ENCODE measurements at regions not wholly inside any gene's neighbourhood (a gene's known extent, or its start where the extent isn't known, plus 50 kb on each side); places are given as distances from the start of the nearest gene placed in this dataset.

- ATAC-seq (ENCODE audit: poor library complexity) (no peak), DNase-seq (no peak)
- H3K36me3 Mint-ChIP-seq (ENCODE audit: low read depth), result no peaks in the 10 kb centered on the region
- intact Hi-C loops (cut with DNase I, micrococcal nuclease), result no loop called here
- CTCF ChIA-PET, result no interaction called here
- no peak for TF ChIP-seq CTCF (IDR thresholded peaks at IDR 0.05)
- POLR2A ChIA-PET, result no interaction called here
- H3K27me3 Mint-ChIP-seq, result no peaks in the 10 kb centered on the region
- no peak overlapping the region for H3K4me3 ChIP-seq (ENCODE audit: low read length)
- H3K4me1 Mint-ChIP-seq (ENCODE audit: low read depth), result no peaks in the 10 kb centered on the region
- H3K27ac Mint-ChIP-seq, result no peak overlapping the region
- no peak overlapping the region for H3K27ac ChIP-seq (ENCODE audit: low read depth in 1 of 2, low read length in 2 of 2)
- H3K4me3 Mint-ChIP-seq, result no peak overlapping the region
- H3K4me1 ChIP-seq (ENCODE audit: insufficient read depth, low read length), result no peaks in the 10 kb centered on the region
- no peaks in the 10 kb centered on the region for H3K27me3 ChIP-seq (ENCODE audit: control insufficient read depth in 1 of 2, insufficient read depth in 2 of 2, low read length in 2 of 2)
- H3K9me3 ChIP-seq (ENCODE audit: control insufficient read depth in 1 of 2, insufficient read depth in 1 of 2, low read length in 2 of 2), result peaks cover 0 to 5% of the 10 kb centered on the region in 2 experiments
- no peaks in the 10 kb centered on the region for H3K36me3 ChIP-seq (ENCODE audit: insufficient read depth, low read length)
- H3K9me3 Mint-ChIP-seq, result peaks cover 8% of the 10 kb centered on the region
Measured at GRCh38 chr16:51474414-51475091, 323.5 kb upstream of the SALL1 start.

GRCh38 chr16:51473091-51473490 lies 322.0 kb upstream of the SALL1 start:
- ChIA-PET CTCF (no interaction called here), POLR2A (no interaction called here)
- peaks cover 8% of the 10 kb centered on the region for H3K9me3 Mint-ChIP-seq
- H3K4me3 Mint-ChIP-seq, result no peak overlapping the region
- intact Hi-C loops (cut with DNase I, micrococcal nuclease), result no loop called here
- no peak for TF ChIP-seq CTCF (IDR thresholded peaks at IDR 0.05)
- Histone ChIP-seq H3K9me3 (ENCODE audit: control insufficient read depth in 1 of 2, insufficient read depth in 1 of 2, low read length in 2 of 2) (peaks cover 0 to 5% of the 10 kb centered on the region in 2 experiments), H3K27me3 (ENCODE audit: control insufficient read depth in 1 of 2, insufficient read depth in 2 of 2, low read length in 2 of 2) (no peaks in the 10 kb centered on the region), H3K36me3 (ENCODE audit: insufficient read depth, low read length) (no peaks in the 10 kb centered on the region), H3K4me1 (ENCODE audit: insufficient read depth, low read length) (no peaks in the 10 kb centered on the region), H3K27ac (ENCODE audit: low read depth in 1 of 2, low read length in 2 of 2) (no peak overlapping the region), H3K4me3 (ENCODE audit: low read length) (no peak overlapping the region)
- DNase-seq (no peak), ATAC-seq (ENCODE audit: poor library complexity) (no peak)
- no peaks in the 10 kb centered on the region for H3K36me3 Mint-ChIP-seq (ENCODE audit: low read depth)
- no peaks in the 10 kb centered on the region for H3K27me3 Mint-ChIP-seq
- H3K4me1 Mint-ChIP-seq (ENCODE audit: low read depth), result no peaks in the 10 kb centered on the region
- no peak overlapping the region for H3K27ac Mint-ChIP-seq

- no peaks in the 10 kb centered on the region for H3K36me3 Mint-ChIP-seq (ENCODE audit: low read depth)
- no peaks in the 10 kb centered on the region for H3K27me3 ChIP-seq (ENCODE audit: control insufficient read depth in 1 of 2, insufficient read depth in 2 of 2, low read length in 2 of 2)
- no peak overlapping the region for H3K4me3 ChIP-seq (ENCODE audit: low read length)
- H3K9me3 Mint-ChIP-seq, result peaks cover 5% of the 10 kb centered on the region
- no peak overlapping the region for H3K4me3 Mint-ChIP-seq
- CTCF ChIA-PET, result no interaction called here
- no peak overlapping the region for H3K27ac Mint-ChIP-seq
- H3K4me1 ChIP-seq (ENCODE audit: insufficient read depth, low read length), result no peaks in the 10 kb centered on the region
- intact Hi-C loops (cut with DNase I, micrococcal nuclease), result no loop called here
- no peaks in the 10 kb centered on the region for H3K4me1 Mint-ChIP-seq (ENCODE audit: low read depth)
- DNase-seq (no peak), ATAC-seq (ENCODE audit: poor library complexity) (no peak)
- H3K9me3 ChIP-seq (ENCODE audit: control insufficient read depth in 1 of 2, insufficient read depth in 1 of 2, low read length in 2 of 2), result peaks cover 0 to 6% of the 10 kb centered on the region in 2 experiments
- H3K27me3 Mint-ChIP-seq, result no peaks in the 10 kb centered on the region
- no peak for TF ChIP-seq CTCF (IDR thresholded peaks at IDR 0.05)
- H3K27ac ChIP-seq (ENCODE audit: low read depth in 1 of 2, low read length in 2 of 2), result no peak overlapping the region
- POLR2A ChIA-PET, result no interaction called here
- no peaks in the 10 kb centered on the region for H3K36me3 ChIP-seq (ENCODE audit: insufficient read depth, low read length)
Measured at GRCh38 chr16:51470492-51470891, 319.4 kb upstream of the SALL1 start.
